NCI-H1417 treated with DMSO at 0.1 percent for 48 hours (cell line): ENCODE measurements at regions not wholly inside any gene's neighbourhood (a gene's known extent, or its start where the extent isn't known, plus 50 kb on each side); places are given as distances from the start of the nearest gene placed in this dataset.
"Not testable (repeated sequence)": the region's sequence is repeated elsewhere in the genome, so short reads cannot be mapped to it uniquely, and the experiment has no call there.

Experiments used
- DNase-seq: peaks from one replicate; lab custom pipeline; 2025; lab: John Stamatoyannopoulos, UW

DNA sequence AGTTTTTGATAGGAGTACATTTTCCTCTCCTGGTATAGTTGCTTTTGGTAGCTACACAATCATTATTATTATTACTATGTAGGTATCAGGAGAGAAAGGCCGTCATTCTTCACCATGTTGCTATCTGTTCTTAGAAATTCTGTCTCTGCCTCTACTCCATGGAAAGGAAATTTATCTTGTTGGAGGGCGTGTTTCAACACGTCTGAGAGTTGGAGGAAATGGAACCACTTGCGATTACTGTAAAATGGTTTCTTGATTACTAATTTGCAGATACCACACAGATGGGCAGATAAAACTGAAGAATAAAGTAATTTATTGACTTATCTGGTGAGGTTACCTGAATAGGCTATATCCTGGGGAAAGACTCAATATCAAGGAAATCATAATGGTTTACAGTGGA lies 488.4 kb downstream of the NR2F2 start:
- no peak for DNase-seq

DNA sequence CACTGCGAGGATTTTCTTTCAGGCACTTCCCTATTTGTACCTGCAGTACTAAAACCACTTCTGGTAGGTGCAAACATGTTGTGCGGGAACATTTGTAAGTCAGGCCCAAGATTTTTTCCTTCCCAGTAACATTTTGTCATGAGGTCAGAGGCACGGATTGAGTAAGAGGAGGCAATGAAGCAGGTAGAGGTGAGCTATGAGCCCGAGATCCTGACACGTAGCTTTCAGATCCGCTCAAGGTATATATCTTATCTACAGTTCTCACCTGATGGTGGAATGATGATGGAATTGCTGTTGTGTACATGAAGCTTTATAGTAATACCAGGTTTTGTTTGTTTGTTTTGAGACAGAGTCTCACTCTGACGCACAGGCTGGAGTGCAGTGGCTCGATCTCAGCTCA lies 497.5 kb downstream of the NR2F2 start:
- DNase-seq = no peak

- no peak for DNase-seq
Measured at GRCh38 chr15:96837241-96837970, 506.9 kb downstream of the NR2F2 start.

GRCh38 chr15:96838081-96838480 lies 507.6 kb downstream of the NR2F2 start:
- no peak for DNase-seq

- DNase-seq = no peak
Measured at GRCh38 chr15:96849271-96849900, 518.9 kb downstream of the NR2F2 start.

DNA sequence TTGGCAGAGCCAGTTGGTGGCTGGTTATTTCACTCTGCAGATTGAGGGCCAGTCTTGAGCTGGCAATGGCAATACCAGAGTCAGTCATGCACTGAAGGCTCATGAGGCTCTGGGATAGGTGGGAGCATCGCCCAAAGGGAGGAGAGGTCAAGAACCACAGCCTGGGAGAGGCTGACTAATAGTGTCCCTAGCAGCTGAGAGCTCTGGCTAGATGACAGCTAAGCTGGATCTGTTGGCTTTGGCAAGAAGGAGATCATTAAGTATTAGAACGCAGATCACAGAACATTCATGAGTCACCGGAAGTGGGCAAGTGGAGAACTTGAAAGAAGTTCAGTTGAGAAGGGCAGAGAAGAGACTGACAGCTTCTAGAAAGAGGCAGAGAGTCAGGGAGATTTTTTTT lies 521.1 kb downstream of the NR2F2 start:
- DNase-seq = no peak

DNA sequence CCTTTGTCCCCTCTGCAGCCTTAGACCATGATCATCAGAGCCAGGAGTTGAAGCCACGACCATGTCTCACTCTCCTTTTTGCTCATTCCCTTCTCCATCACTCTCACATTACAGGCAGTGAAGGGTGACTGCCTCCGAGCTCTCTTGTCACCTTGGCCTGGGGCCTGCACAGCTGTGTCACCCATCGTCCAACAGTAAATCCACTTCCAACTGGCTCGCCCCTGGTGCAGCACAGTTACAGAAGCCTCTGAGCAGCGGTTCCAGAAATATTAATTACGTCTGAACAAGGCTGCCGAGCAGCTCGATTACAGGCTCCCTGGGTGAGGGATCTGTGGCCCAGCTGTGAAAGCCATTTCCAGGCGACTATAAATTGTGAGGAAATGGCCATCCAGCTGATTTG lies 528.2 kb downstream of the NR2F2 start:
- DNase-seq = no peak

DNA sequence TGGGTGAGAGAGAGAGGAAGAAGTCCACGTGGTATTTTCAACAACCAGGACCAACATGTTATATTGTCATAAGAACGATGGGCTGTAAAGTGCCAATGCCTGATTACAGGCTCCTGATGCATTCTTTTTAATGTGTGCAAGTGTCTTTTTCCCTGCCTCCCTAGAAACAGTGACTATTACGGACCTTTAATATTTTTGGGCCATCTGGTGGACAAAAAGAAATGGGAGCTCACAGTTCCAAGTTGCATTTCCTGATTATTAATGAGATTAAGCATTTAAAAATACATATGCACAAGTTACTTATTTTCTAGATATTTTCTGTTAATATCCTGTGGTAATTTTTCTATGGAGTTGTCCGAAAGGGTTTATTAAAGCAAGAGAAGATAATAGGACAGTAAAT lies 530.2 kb downstream of the NR2F2 start:
- no peak for DNase-seq

DNA sequence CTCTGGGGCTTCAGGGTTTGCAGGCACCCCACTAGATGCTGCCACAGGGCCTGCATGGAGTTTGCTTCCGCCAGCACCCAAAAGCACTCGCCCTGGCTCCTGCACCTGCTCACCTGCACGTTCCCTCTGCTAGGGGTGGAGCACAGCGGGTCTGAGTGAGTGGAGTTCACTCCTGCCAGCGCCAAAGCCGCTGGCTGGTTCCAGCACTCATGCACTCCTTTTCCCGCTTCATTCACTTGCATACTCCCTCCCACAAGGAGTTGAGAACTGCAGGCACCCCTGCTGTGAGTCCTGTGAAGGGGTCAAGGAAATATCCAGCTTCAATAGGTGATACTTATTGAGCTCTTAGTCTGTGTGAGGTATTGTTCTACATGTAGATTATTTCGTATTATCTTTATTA lies 537.5 kb downstream of the NR2F2 start:
- no peak for DNase-seq

GRCh38 chr15:96869122-96869521 lies 538.6 kb downstream of the NR2F2 start:
- DNase-seq = no peak

GRCh38 chr15:96869790-96870189 lies 539.3 kb downstream of the NR2F2 start:
- no peak for DNase-seq

GRCh38 chr15:96870580-96870979 lies 540.1 kb downstream of the NR2F2 start:
- DNase-seq = peak; percentile 71

- DNase-seq = not testable (repeated sequence)
Measured at GRCh38 chr15:96877442-96877841, 546.9 kb downstream of the NR2F2 start.

DNA sequence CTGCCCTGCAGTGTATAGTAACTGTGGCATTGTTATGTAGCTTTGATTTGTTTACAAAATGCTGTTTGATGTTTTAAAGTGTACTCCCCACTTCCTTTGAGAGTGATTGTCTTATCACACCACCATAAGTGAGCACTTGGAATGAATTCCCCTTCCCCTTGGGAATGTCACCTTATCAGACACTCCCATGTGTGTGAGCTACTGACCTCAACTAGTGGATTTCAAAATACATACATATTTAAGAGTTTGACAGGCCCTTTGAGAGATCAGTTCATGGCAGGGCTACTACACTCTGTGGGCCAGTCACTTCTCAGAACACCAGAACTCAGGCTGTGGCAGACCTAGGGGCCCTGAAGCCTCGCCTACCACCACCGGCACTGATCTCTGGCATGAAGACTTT lies 547.6 kb downstream of the NR2F2 start:
- no peak for DNase-seq

GRCh38 chr15:96882121-96882772 lies 551.7 kb downstream of the NR2F2 start:
- no peak for DNase-seq

GRCh38 chr15:96887730-96888129 lies 557.2 kb downstream of the NR2F2 start:
- DNase-seq = no peak

DNA sequence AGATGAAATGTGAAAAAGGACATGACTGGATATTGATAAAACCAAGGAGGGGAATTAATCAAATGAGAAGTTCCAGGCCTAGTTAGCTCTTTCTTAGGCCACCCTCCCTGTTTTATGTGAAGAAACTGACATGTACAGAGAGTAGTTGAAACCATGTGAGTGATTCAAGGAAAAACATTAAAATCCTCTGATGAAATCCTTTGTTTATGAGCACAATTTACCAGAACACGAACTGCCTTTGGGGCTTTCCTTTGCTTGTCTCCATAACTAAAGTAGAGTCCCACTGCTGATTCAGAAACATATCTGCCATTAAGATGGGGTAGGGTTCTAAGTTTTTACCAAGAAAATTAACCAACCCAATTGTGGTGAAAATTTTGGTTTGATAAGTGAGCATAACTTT lies 558.3 kb downstream of the NR2F2 start:
- DNase-seq = no peak

- no peak for DNase-seq
Measured at GRCh38 chr15:96889734-96890480, 559.4 kb downstream of the NR2F2 start.

- no peak for DNase-seq
Measured at GRCh38 chr15:96891046-96891445, 560.5 kb downstream of the NR2F2 start.

DNA sequence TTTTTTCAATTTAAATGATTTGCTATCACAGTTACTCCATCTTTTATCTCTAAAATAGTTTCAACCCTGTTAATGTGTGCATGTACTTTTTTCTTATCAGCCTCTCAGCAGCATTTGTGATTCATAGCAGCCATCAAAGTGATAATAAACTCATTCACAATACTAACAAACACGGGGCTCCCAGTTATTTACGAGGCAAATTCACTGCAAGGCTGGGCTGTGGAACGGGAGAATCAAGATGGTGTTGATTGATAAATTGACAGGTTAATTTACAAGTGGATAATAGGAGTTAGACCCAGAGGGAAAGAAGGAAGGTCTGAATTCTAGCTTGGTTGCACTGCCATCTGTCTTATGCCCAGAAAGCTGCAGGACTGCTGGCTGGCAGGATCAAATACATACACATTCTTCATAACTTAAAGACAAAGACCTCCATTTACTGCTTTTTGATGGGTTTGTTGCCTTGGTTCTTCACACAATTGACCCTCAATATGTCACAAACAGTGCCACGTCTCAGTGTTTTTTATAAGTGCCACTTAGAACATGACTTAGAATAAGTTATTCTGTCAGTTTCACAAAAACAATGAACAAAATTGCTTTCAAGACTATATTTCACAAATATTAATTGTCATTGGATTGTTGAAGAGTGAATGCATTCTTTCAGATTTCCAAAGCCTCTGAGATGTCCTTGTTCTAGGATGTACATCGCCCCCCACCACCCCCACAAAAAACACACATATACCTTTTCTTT lies 562.8 kb downstream of the NR2F2 start:
- peak; percentile 69 for DNase-seq

GRCh38 chr15:96894659-96895058 lies 564.2 kb downstream of the NR2F2 start:
- DNase-seq = no peak

DNA sequence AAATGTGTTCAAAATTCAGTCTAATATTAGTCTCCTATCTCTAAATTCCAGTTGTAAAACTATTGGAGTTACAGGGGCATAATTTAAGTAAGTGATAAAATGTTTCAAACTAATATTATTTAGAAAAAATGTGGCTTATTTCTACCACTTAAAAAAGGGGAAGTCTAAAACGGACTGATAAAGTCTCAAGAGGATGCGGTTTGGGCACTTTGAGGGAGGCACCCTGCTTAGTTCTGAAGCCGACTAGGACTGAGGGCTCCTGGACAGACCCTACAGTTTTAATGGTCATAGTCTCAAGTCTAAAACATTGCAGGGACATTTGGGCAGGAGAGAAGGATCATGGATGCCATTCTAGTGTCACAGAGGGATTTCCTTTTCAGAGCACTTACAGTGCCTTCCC lies 566.3 kb downstream of the NR2F2 start:
- no peak for DNase-seq
